MM.1S (cell line): ENCODE measurements at regions not wholly inside any gene's neighbourhood (a gene's known extent, or its start where the extent isn't known, plus 50 kb on each side); places are given as distances from the start of the nearest gene placed in this dataset.

Experiments used
- CTCF ChIP-seq: fragments of 300-600 bp; sonication (generic); IDR thresholded peaks from 2 replicates; pipeline ENCODE4 v1.5.1; 2016; ENCODE audit warnings: antibody characterized with exemption, low read length, mixed read lengths
- EZH2 ChIP-seq: fragments of 300-600 bp; sonication (generic); optimal IDR thresholded peaks from 2 replicates; pipeline ENCODE3; 2017; ENCODE audit warnings: low read depth, mild to moderate bottlenecking, antibody characterized with exemption, low read length, mixed read lengths
- EZH2phosphoT487 ChIP-seq: fragments of 300-600 bp; sonication (generic); IDR thresholded peaks from 2 replicates; pipeline ENCODE4 v1.6.1; 2018; ENCODE audit warnings: antibody characterized with exemption, low read length

DNA sequence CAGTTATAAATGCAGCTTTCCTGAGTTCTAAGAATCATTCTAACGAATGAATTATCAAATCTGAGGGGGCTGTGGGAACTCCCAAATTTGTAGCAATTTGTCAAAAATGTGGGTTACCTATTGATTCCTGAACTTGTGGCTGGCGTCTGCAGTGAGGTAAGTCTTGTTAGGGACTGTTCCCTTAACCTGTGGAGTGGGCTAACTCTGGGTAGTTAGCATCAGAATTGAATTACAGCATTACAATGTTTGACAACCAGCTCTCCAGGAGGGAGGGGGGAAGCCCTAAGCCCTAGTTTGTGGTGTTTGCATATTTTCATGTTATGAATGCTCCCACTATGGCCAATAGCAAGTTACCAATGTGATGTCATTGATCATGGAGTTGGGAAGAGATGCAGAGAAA lies 65.9 kb upstream of the STT3B start:
- TF ChIP-seq CTCF, result no peak
- TF ChIP-seq EZH2, result no peak
- TF ChIP-seq EZH2phosphoT487, result no peak
